Spleen (tissue), 7 donors: ENCODE measurements at regions not wholly inside any gene's neighbourhood (a gene's known extent, or its start where the extent isn't known, plus 50 kb on each side); places are given as distances from the start of the nearest gene placed in this dataset.

Experiments used
- CTCF ChIP-seq, 11 experiments: fragments of 200-600 bp in 7 of 11; fragments of 450-650 bp in 4 of 11; sonication (generic) in 4 of 11; IDR thresholded peaks in 8 of 11; conservative IDR thresholded peaks in 3 of 11; 1 replicate in 7 of 11; 2 replicates in 4 of 11; pipeline versions ENCODE4 v1.4.0 to v1.8.0; 2016 to 2021; ENCODE audit warnings: antibody characterized with exemption in 11 of 11, inconsistent platforms in 4 of 11, mild to moderate bottlenecking in 1 of 11
- POLR2A ChIP-seq, 3 donors: fragments of 450-650 bp; IDR thresholded peaks; one replicate each; pipeline ENCODE4 v1.5.1; 2017; ENCODE audit warnings: antibody characterized with exemption in 3 of 3, mild to moderate bottlenecking in 1 of 3
- POLR2AphosphoS5 ChIP-seq, 3 donors: sonication (generic); formaldehyde crosslinking; IDR thresholded peaks; one replicate each; pipeline ENCODE4 v1.5.1; 2017; ENCODE audit warnings: antibody characterized with exemption in 3 of 3
- donor health status: DM: no; HTN: no; CAD: no; lungs with moderate emphysema.
- donor health status: DM: no; HTN: no; CAD: no.
- donor health status: DM: no; HTN: no; CAD: no.

GRCh38 chr13:91249861-91250260 lies 97.6 kb upstream of the MIR17HG start:
- TF ChIP-seq POLR2AphosphoS5 (IDR thresholded peaks at IDR 0.05) (no peak), CTCF (IDR thresholded peaks at IDR 0.05 in 8 of 11, conservative IDR thresholded peaks at IDR 0.05 in 3 of 11) (no peak), POLR2A (IDR thresholded peaks at IDR 0.05) (no peak)
